ENCODE measurements at regions not wholly inside any gene's neighbourhood (a gene's known extent, or its start where the extent isn't known, plus 50 kb on each side); places are given as distances from the start of the nearest gene placed in this dataset.

GRCh38 chr15:79593119-79593869 is 161.2 kb downstream of the MINAR1 start:
- peak; percentile 46 for TF ChIP-seq CTCF (conservative IDR thresholded peaks at IDR 0.05; ENCODE audit: low read depth, low read length)
- TF ChIP-seq EZH2 (IDR thresholded peaks at IDR 0.05; ENCODE audit: low read length, unreplicated experiment), result no peak
- TF ChIP-seq EZH2phosphoT487 (IDR thresholded peaks at IDR 0.05; ENCODE audit: borderline replicate concordance, low read length), result no peak

All from PC-3 (cell line).